ENCODE measurements at regions not wholly inside any gene's neighbourhood (a gene's known extent, or its start where the extent isn't known, plus 50 kb on each side); places are given as distances from the start of the nearest gene placed in this dataset.
A peak's percentile ranks its signal among the peaks of the same experiment; 100 is the strongest.

DNA sequence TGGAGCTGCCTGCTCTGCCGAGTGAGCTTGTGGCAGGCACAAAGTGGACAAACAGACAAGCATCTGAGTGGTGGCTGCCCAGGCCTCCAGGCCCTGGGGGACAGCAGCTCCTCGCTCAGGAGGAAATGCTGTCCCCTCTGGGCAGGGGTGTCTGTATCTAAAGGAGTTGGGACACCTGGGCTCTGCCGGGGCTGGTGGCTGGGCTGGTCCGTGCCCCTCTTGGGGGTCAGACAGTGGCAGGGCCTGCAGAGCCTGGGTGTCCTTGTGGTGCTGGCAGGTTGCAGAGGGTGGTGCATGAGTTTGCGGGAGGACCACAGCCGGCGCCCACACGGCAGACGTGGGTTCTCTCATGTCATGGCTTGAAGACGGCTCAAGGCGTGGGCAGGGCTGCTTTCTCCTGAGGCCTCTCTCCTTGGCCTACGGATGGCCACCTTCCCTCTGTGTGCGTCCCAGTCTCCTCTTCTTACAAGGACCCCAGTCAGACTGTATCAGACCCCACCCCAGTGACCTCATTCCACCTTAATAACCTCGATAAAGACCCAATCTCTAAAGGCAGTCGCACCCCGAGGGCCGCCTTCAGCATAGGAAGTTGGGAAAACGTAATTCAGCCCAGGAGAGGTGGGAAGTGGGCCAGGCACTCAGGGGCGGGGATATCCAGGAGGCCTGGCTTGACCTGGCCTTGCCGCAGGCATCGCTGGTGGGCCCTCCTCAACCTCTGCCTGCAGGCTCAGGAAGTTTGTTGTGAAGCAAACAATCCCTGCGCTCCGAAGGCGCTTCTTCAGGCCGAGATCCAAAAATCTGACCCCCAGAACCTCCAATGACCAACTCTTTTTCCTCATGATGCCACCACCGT lies 110.0 kb downstream of the KIF26A start (continued):
- TF ChIP-seq, protein P1, sequence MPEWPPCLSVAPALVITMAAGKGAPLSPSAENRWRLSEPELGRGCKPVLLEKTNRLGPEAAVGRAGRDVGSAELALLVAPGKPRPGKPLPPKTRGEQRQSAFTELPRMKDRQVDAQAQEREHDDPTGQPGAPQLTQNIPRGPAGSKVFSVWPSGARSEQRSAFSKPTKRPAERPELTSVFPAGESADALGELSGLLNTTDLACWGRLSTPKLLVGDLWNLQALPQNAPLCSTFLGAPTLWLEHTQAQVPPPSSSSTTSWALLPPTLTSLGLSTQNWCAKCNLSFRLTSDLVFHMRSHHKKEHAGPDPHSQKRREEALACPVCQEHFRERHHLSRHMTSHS (tag by site-specific recombination; IDR thresholded peaks at IDR 0.05), result no peak
- TF ChIP-seq ZFHX2 (tag by site-specific recombination; conservative IDR thresholded peaks at IDR 0.05), result peak; percentile 59
- no peak for TF ChIP-seq ZNF76 (tag by site-specific recombination; IDR thresholded peaks at IDR 0.05; ENCODE audit: borderline replicate concordance, low read depth)
- no peak for TF ChIP-seq ZNF571 (tag by site-specific recombination; IDR thresholded peaks at IDR 0.05)
- TF ChIP-seq, protein P2, sequence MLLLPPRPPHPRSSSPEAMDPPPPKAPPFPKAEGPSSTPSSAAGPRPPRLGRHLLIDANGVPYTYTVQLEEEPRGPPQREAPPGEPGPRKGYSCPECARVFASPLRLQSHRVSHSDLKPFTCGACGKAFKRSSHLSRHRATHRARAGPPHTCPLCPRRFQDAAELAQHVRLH (tag by site-specific recombination; IDR thresholded peaks at IDR 0.05), result no peak
- TF ChIP-seq ZNF610 (tag by site-specific recombination; IDR thresholded peaks at IDR 0.05; ENCODE audit: borderline replicate concordance), result no peak

DNA sequence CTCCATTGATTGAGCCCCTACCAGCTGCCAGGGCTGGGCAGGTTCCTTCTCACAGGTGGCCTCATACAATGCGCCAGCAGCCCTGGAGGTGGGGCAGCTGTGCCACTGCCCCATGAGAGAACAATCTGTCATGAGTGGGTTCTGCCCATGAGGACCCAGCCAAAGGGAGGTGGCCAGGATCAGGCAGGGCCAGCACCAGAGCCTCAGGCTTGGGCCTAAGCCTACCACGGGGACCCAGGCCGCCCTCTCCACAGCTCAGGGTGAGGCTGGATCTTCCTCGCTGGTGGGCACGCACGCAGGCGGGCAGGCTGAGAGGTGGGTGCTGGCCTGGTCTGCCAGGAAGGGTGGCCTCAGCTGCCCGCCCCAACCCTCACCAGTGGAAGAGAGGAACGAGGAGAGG lies 110.7 kb downstream of the KIF26A start:
- Histone ChIP-seq H3K9me3 (ENCODE audit: control insufficient read depth, insufficient read depth, low read depth, low read length) (no peaks in the 10 kb centered on the region), H3K27ac (ENCODE audit: extremely low read depth, low read depth, low read length) (no peak overlapping the region), H3K4me3 (ENCODE audit: low read depth, low read length) (no peak overlapping the region), H3K4me1 (ENCODE audit: control insufficient read depth, insufficient read depth, low read length) (no peaks in the 10 kb centered on the region), H3K36me3 (ENCODE audit: control insufficient read depth in 2 of 2, insufficient read depth in 1 of 2, low read length in 2 of 2) (no peaks in the 10 kb centered on the region)
- CTCF ChIA-PET, result no interaction called here
- TF ChIP-seq ZNF350 (tag by site-specific recombination; IDR thresholded peaks at IDR 0.05), result no peak
- no peak for TF ChIP-seq ZNF701 (tag by site-specific recombination; IDR thresholded peaks at IDR 0.05)
- TF ChIP-seq ZNF404 (tag by site-specific recombination; IDR thresholded peaks at IDR 0.05), result no peak
- no peak for TF ChIP-seq ZNF48 (tag by site-specific recombination; IDR thresholded peaks at IDR 0.05)
- no peak for TF ChIP-seq ZNF157 (tag by site-specific recombination; IDR thresholded peaks at IDR 0.05)
- TF ChIP-seq ZNF776 (tag by site-specific recombination; IDR thresholded peaks at IDR 0.05; ENCODE audit: borderline replicate concordance), result no peak
- TF ChIP-seq, protein P3, sequence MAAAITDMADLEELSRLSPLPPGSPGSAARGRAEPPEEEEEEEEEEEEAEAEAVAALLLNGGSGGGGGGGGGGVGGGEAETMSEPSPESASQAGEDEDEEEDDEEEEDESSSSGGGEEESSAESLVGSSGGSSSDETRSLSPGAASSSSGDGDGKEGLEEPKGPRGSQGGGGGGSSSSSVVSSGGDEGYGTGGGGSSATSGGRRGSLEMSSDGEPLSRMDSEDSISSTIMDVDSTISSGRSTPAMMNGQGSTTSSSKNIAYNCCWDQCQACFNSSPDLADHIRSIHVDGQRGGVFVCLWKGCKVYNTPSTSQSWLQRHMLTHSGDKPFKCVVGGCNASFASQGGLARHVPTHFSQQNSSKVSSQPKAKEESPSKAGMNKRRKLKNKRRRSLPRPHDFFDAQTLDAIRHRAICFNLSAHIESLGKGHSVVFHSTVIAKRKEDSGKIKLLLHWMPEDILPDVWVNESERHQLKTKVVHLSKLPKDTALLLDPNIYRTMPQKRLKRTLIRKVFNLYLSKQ (tag by site-specific recombination; IDR thresholded peaks at IDR 0.05; ENCODE audit: borderline replicate concordance), result no peak
- TF ChIP-seq HOXD13 (CRISPR knock-in tag; IDR thresholded peaks at IDR 0.05; ENCODE audit: borderline replicate concordance), result no peak
- POLR2A ChIA-PET, result no interaction called here

DNA sequence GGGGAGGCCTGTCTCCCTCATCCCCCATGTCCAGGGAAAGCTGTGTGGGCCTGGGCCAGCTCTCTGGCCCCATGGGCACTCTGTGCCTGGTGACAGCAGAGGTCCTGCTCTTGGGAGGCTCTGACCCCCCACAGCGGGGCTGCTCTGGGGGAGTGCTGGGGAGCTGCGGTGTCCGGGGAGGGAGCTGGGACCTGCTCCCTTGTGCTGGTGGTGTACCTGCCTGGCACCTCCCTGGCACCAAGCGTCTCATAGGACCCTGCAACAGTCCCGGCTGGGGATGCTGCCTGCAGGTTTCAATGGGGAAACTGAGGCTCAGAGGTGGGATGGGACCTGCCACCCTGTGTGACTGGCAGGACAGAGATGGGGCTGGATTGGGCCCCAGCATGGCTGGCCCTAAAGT lies 111.3 kb downstream of the KIF26A start:
- ChIA-PET CTCF (no interaction called here), POLR2A (no interaction called here)
- Histone ChIP-seq H3K36me3 (ENCODE audit: control insufficient read depth in 2 of 2, insufficient read depth in 1 of 2, low read length in 2 of 2) (no peaks in the 10 kb centered on the region), H3K4me3 (ENCODE audit: low read depth, low read length) (no peak overlapping the region), H3K27ac (ENCODE audit: extremely low read depth, low read depth, low read length) (no peak overlapping the region), H3K4me1 (ENCODE audit: control insufficient read depth, insufficient read depth, low read length) (no peaks in the 10 kb centered on the region), H3K9me3 (ENCODE audit: control insufficient read depth, insufficient read depth, low read depth, low read length) (no peaks in the 10 kb centered on the region)
- TF ChIP-seq WT1 (tag by site-specific recombination; IDR thresholded peaks at IDR 0.05), result no peak
- TF ChIP-seq ZNF571 (tag by site-specific recombination; IDR thresholded peaks at IDR 0.05), result no peak
- TF ChIP-seq ZNF701 (tag by site-specific recombination; IDR thresholded peaks at IDR 0.05), result no peak
- no peak for TF ChIP-seq RBAK (tag by site-specific recombination; IDR thresholded peaks at IDR 0.05)

DNA sequence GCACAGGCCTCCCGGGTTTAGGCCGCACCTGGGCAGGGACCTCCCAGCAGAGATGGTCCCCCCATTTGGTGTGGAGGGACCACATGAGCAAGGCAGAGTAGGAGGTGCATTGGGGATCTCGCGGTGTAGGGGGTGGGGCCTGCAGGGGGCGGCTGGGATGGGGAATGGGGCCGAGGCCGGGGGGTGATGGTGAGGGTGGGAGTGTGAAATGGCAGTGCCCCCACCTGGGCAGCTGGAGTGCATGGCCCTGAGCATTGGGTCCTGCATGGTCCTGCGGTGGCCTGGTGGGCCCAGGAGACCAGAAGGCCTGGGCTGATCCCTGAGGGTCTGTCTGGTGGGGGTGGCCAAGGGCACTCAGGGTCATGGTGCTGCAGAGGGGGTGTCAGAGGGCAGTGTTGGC lies 111.8 kb downstream of the KIF26A start:
- Histone ChIP-seq H3K36me3 (ENCODE audit: control insufficient read depth in 2 of 2, insufficient read depth in 1 of 2, low read length in 2 of 2) (no peaks in the 10 kb centered on the region), H3K4me3 (ENCODE audit: low read depth, low read length) (no peak overlapping the region), H3K4me1 (ENCODE audit: control insufficient read depth, insufficient read depth, low read length) (no peaks in the 10 kb centered on the region), H3K27ac (ENCODE audit: extremely low read depth, low read depth, low read length) (no peak overlapping the region), H3K9me3 (ENCODE audit: control insufficient read depth, insufficient read depth, low read depth, low read length) (no peaks in the 10 kb centered on the region)
- TF ChIP-seq ZIC2 (tag by site-specific recombination; IDR thresholded peaks at IDR 0.05) (no peak), PRDM1 (tag by site-specific recombination; IDR thresholded peaks at IDR 0.05) (no peak), ZNF184 (tag by site-specific recombination; IDR thresholded peaks at IDR 0.05) (no peak)
- TF ChIP-seq, protein P4, sequence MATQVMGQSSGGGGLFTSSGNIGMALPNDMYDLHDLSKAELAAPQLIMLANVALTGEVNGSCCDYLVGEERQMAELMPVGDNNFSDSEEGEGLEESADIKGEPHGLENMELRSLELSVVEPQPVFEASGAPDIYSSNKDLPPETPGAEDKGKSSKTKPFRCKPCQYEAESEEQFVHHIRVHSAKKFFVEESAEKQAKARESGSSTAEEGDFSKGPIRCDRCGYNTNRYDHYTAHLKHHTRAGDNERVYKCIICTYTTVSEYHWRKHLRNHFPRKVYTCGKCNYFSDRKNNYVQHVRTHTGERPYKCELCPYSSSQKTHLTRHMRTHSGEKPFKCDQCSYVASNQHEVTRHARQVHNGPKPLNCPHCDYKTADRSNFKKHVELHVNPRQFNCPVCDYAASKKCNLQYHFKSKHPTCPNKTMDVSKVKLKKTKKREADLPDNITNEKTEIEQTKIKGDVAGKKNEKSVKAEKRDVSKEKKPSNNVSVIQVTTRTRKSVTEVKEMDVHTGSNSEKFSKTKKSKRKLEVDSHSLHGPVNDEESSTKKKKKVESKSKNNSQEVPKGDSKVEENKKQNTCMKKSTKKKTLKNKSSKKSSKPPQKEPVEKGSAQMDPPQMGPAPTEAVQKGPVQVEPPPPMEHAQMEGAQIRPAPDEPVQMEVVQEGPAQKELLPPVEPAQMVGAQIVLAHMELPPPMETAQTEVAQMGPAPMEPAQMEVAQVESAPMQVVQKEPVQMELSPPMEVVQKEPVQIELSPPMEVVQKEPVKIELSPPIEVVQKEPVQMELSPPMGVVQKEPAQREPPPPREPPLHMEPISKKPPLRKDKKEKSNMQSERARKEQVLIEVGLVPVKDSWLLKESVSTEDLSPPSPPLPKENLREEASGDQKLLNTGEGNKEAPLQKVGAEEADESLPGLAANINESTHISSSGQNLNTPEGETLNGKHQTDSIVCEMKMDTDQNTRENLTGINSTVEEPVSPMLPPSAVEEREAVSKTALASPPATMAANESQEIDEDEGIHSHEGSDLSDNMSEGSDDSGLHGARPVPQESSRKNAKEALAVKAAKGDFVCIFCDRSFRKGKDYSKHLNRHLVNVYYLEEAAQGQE (tag by site-specific recombination; IDR thresholded peaks at IDR 0.05), result no peak
- ChIA-PET CTCF (no interaction called here), POLR2A (no interaction called here)

Measured in HEK293 (cell line).